ENCODE measurements at regions not wholly inside any gene's neighbourhood (a gene's known extent, or its start where the extent isn't known, plus 50 kb on each side); places are given as distances from the start of the nearest gene placed in this dataset.
A peak's percentile ranks its signal among the peaks of the same experiment; 100 is the strongest.

- Mint-ChIP-seq H3K36me3 (ENCODE audit: unreplicated experiment) (no peaks in the 10 kb centered on the region), H3K27ac (ENCODE audit: unreplicated experiment) (no peak overlapping the region), H3K4me3 (ENCODE audit: unreplicated experiment) (no peak overlapping the region), H3K9me3 (ENCODE audit: unreplicated experiment) (peaks cover 8% of the 10 kb centered on the region), H3K27me3 (ENCODE audit: unreplicated experiment) (no peaks in the 10 kb centered on the region), H3K4me1 (ENCODE audit: unreplicated experiment) (no peaks in the 10 kb centered on the region)
- DNase-seq (ENCODE audit: extremely low spot score, unreplicated experiment): no peak
- no peak for TF ChIP-seq CTCF (IDR thresholded peaks at IDR 0.05)
These were observed 2096.4 kb upstream of the PCDH20 start for GRCh38 chr13:63512095-63512494.

- DNase-seq (ENCODE audit: extremely low spot score, unreplicated experiment): no peak
- Mint-ChIP-seq H3K27ac (ENCODE audit: unreplicated experiment) (no peak overlapping the region), H3K9me3 (ENCODE audit: unreplicated experiment) (peaks cover 23% of the 10 kb centered on the region), H3K4me1 (ENCODE audit: unreplicated experiment) (peaks cover 10% of the 10 kb centered on the region), H3K4me3 (ENCODE audit: unreplicated experiment) (no peak overlapping the region), H3K36me3 (ENCODE audit: unreplicated experiment) (peaks cover 10% of the 10 kb centered on the region), H3K27me3 (ENCODE audit: unreplicated experiment) (no peaks in the 10 kb centered on the region)
- no peak for TF ChIP-seq CTCF (IDR thresholded peaks at IDR 0.05)
These were observed 2086.1 kb upstream of the PCDH20 start for GRCh38 chr13:63501702-63502101.

- Mint-ChIP-seq H3K9me3 (ENCODE audit: unreplicated experiment) (peaks cover 24% of the 10 kb centered on the region), H3K4me1 (ENCODE audit: unreplicated experiment) (peaks cover 8% of the 10 kb centered on the region), H3K27ac (ENCODE audit: unreplicated experiment) (peak overlapping the region; percentile 10), H3K27me3 (ENCODE audit: unreplicated experiment) (no peaks in the 10 kb centered on the region), H3K4me3 (ENCODE audit: unreplicated experiment) (no peak overlapping the region), H3K36me3 (ENCODE audit: unreplicated experiment) (peaks cover 10% of the 10 kb centered on the region)
- no peak for DNase-seq (ENCODE audit: extremely low spot score, unreplicated experiment)
- no peak for TF ChIP-seq CTCF (IDR thresholded peaks at IDR 0.05)
These were observed 2082.0 kb upstream of the PCDH20 start for GRCh38 chr13:63497601-63498000.

GRCh38 chr13:63492604-63493003, 2077.0 kb upstream of the PCDH20 start:
- H3K4me3 Mint-ChIP-seq (ENCODE audit: unreplicated experiment): no peak overlapping the region
- H3K36me3 Mint-ChIP-seq (ENCODE audit: unreplicated experiment): peaks cover under 1% of the 10 kb centered on the region
- no peaks in the 10 kb centered on the region for H3K27me3 Mint-ChIP-seq (ENCODE audit: unreplicated experiment)
- no peak for TF ChIP-seq CTCF (IDR thresholded peaks at IDR 0.05)
- H3K4me1 Mint-ChIP-seq (ENCODE audit: unreplicated experiment): no peaks in the 10 kb centered on the region
- DNase-seq (ENCODE audit: extremely low spot score, unreplicated experiment): no peak
- H3K9me3 Mint-ChIP-seq (ENCODE audit: unreplicated experiment): peaks cover 4% of the 10 kb centered on the region
- no peak overlapping the region for H3K27ac Mint-ChIP-seq (ENCODE audit: unreplicated experiment)

- H3K4me3 Mint-ChIP-seq (ENCODE audit: unreplicated experiment): no peak overlapping the region
- no peak for DNase-seq (ENCODE audit: extremely low spot score, unreplicated experiment)
- H3K27me3 Mint-ChIP-seq (ENCODE audit: unreplicated experiment): no peaks in the 10 kb centered on the region
- H3K4me1 Mint-ChIP-seq (ENCODE audit: unreplicated experiment): no peaks in the 10 kb centered on the region
- no peak overlapping the region for H3K27ac Mint-ChIP-seq (ENCODE audit: unreplicated experiment)
- no peak for TF ChIP-seq CTCF (IDR thresholded peaks at IDR 0.05)
- H3K9me3 Mint-ChIP-seq (ENCODE audit: unreplicated experiment): peaks cover 8% of the 10 kb centered on the region
- H3K36me3 Mint-ChIP-seq (ENCODE audit: unreplicated experiment): no peaks in the 10 kb centered on the region
These were observed 2074.5 kb upstream of the PCDH20 start for GRCh38 chr13:63490149-63490548.
